ENCODE measurements at regions not wholly inside any gene's neighbourhood (a gene's known extent, or its start where the extent isn't known, plus 50 kb on each side); places are given as distances from the start of the nearest gene placed in this dataset.
"Not testable (repeated sequence)": the region's sequence is repeated elsewhere in the genome, so short reads cannot be mapped to it uniquely, and the experiment has no call there.

DNA sequence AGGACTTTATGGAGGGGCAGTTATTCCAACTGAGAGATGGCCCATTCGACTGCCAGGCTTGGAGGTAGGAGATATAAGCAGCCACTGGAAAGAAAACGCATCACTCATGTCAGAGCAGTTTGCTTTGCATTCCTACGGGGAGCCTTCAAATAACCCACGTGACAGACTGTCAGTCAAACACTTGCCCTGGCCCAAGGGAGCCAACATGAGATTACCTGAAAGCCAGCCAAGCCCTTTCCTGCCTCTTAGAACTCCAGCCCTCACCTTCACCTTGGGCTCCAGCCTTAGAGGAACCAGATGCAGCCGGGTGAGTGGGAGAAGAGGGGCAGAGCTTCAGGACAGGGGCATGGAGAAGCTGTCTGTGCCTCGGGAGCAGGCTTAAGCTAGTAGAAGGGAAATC, 95.3 kb upstream of the CXCL13 start:
- no peak for DNase-seq (ENCODE audit: low spot score)

DNA sequence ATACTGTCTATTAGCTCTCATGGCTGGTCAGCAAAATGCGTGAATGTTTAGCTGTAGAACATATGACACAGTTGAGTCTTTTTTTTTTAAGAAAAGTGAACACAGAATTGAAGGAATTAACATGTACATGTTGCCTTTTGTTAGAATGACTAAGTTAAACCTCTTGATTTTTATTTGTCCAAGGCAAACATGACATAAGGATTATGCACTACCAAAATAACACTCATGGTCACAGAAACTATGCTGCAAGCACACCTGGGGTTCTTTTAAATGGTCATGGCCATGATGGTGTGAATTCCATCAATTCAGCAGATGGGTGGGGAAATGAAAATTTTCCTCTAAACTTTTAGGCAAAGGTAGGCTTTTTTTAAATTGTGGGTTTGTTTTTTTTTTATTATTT, 80.1 kb upstream of the CXCL13 start:
- DNase-seq (ENCODE audit: low spot score) = no peak

DNA sequence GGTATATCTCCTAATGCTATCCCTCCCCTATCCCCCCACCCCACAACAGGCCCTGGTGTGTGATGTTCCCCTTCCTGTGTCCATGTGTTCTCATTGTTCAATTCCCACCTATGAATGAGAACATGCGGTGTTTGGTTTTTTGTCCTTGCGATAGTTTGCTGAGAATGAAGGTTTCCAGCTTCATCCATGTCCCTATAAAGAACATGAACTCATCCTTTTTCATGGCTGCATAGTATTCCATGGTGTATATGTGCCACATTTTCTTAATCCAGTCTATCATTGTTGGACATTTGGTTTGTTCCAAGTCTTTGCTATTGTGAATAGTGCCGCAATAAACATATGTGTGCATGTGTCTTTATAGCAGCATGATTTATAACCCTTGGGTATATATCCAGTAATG, 77.7 kb upstream of the CXCL13 start:
- DNase-seq (ENCODE audit: low spot score) = not testable (repeated sequence)

DNA sequence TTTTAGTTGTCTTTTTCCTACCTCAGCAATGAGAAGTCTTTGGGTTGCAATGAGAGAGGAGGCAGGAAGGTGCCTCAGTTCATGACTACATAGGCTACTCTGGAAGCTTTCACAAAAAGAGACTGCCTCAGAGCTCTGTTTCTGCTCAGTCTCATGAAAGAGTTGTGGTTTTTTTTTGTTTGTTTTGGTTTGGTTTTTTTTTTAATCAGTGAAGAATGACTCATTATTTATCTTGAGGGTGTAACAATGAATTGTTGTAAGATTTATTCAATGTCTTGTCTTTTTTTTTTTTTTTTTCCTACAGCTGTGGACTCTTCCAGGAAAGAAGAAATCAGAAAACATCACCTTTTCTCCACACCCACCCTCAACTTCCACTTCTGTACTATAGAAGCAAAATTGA, 67.5 kb upstream of the CXCL13 start:
- DNase-seq (ENCODE audit: low spot score) = no peak

DNA sequence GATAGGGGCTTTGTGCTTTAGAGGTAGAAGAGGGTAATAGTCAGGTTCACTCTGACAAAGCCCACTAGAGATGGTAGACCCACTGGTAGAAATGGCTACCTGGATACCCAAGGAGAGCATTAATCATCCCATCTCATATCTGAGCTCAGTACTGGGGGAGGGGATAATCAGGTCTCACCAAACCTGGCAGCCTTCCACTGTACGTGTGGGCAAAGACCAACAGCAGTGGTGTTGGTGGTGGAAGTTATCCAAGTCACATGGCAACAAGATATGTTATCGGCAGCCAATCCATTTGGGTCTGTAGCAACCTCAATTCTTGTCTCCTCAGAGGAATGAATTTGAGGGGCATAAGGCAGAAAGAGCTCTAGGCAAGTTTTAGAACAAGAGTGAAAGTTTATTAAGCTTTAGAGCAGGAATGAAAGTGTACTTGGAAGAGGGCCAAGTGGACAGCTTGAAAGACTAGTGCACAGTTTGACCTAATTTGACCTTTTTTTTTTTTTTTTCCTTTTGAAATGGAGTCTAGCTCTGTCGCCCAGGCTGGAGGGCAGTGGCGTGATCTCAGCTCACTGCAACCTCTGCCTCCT, 67.0 kb upstream of the CXCL13 start:
- no peak for DNase-seq (ENCODE audit: low spot score)
